G401.6 (cell line): ENCODE measurements at regions not wholly inside any gene's neighbourhood (a gene's known extent, or its start where the extent isn't known, plus 50 kb on each side); places are given as distances from the start of the nearest gene placed in this dataset.
"Not testable (repeated sequence)": the region's sequence is repeated elsewhere in the genome, so short reads cannot be mapped to it uniquely, and the experiment has no call there.

Experiments
- FAIRE-seq: peaks from 2 replicates; lab custom pipeline; 2012; peaks lifted over from hg19 to GRCh38; lab: Jason Lieb, UNC

DNA sequence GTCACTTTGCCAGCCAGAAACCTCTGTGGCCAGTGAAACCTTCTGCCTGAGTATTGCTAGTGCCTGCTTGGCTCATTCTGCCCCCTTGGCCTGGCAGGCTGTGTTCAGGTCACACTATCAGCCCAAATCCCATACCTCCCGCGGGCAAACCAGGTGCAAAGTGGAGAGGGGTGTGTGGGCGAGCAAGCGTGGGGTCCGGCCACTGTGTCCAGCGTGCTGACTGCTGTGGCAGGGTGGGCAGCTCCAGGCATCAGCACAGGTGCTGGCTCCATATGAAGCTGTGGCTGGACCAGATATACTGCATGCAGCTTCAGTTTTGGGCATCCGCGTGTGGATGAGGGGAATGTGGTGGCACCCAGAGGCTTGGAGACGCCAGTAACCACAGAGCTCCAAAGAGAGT, 576.5 kb upstream of the EDIL3 start:
- no peak for FAIRE-seq

DNA sequence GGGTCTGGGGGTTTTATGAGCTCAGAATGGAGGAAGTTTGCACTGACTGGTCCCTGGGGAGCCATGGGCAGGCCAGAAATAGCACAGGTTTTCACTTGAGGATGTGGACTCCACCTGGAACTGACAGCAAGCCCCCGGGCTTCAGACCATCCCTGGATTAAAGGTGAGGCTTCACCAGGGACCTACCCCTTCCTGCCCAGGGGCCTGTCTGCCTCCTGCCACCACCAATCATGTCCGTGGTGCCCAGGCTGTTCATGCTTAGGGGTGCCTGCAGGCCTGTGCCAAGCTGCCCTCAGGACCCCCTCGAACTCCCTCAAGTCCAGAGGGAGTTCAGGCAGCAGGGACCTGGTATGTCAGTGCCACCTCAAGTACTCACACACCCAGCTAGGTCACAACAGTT, 577.2 kb upstream of the EDIL3 start:
- no peak for FAIRE-seq

DNA sequence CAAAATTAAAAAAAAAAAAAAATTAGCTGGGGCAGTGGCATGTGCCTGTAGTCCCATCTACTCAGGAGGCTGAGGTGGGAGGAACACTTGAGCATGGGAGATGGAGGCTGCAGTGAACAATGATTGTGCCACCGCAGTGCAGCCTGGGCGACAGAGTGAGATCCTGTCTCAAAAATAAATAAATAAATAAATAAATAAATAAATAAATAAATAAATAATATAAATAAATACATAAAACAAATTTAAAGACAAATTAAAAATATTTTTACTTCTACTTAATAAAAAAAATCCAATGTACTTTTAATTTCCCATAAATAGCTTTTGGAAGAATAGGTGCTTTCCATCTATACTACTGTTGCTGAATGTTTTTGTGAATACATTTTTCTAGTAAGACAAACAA, 598.4 kb upstream of the EDIL3 start:
- no peak for FAIRE-seq

DNA sequence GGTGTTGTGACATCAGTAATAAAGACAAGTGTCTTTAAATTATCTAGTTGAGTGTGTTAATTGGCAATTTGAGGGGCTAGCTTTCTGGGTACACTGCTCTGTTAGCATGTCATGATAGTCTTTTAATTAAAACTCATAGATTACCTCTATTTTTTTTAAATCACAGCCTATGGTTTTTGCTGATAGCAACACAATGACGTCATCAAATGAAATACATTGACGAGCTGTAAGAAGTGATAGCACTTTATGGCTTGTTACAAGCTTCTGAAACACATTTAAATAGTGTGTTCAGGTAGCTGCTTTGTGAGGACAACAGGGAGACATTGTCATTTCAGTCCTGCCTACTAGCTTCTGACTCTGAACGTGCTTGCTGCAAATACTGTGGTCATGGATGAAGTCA, 600.5 kb upstream of the EDIL3 start:
- FAIRE-seq, result no peak

DNA sequence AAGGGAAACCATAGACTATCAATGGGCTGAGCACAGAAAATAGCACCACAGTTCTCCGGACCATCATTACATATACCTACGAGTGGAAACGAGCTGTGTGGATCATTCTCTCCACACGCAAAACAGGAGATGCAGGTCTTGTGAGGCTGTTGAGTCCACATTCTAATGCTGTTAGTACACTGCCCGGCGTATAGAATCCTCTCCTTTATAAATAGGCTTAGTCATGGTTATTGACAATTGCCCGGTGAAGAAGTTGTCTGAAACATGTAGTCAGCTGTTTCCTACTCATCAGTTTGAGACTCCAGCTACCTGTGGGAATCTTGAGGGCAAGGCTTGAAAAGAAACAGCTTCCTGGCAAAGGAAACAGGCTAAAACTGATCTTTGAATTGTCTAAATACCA, 602.0 kb upstream of the EDIL3 start:
- FAIRE-seq, result no peak

DNA sequence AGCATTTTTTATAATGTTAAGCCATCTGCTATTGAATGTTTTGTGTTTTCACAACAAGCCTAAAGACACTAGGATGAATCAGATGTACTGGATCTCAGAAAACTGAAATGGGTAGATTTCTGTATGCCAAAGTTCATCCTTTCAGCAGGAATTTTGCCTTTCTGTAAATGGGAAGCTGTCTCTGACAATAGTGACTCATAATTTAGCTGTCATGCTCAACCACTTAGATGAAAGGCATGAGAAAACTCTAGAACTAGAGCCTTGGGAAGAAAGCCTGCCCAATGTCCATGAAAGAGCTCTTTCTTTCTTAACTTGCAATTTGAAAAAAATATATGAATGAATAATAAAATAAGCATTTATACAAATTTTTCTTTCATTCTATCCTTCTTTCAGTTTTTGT, 616.0 kb upstream of the EDIL3 start:
- no peak for FAIRE-seq

DNA sequence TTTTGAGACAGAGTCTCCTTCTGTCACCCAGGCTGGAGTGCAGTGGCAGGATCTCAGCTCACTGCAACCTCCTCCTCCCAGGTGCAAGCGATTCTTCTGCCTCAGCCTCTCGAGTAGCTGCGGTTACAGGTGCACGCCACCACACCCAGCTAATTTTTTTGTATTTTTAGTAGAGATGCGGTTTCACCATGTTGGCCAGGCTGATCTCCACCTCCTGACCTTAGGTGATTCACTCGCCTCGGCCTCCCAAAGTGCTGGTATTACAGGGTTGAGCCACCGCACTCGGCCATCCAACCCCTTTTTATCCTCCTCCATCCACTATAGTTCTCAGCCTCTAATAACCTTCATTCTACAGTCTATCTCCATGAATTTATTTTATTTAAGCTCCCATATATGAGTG, 617.3 kb upstream of the EDIL3 start:
- FAIRE-seq, result not testable (repeated sequence)

DNA sequence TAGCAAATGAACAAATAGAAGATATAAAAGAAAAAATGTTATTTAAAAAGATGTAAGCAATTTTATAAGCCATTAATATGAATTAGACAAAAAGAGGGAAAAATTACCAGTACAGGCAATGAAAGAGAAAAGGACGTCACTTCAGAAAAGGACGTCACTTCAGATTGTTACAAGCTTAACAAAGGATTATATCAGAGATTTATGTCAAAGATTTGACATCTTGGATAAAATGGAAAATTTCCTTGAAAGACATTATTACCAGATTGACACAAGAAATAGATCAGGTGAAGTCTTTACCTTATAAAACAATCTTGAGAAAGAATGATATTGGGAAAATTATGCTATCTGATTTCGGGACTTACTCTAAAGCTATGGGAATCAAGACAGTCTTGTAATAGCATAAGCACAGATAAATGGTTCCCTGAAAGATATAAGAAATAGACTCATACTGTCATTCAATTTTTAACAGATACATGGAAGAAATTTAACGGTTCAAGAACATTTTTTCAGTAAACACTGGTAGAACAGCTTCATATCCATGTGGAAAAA, 625.4 kb upstream of the EDIL3 start:
- FAIRE-seq, result no peak

DNA sequence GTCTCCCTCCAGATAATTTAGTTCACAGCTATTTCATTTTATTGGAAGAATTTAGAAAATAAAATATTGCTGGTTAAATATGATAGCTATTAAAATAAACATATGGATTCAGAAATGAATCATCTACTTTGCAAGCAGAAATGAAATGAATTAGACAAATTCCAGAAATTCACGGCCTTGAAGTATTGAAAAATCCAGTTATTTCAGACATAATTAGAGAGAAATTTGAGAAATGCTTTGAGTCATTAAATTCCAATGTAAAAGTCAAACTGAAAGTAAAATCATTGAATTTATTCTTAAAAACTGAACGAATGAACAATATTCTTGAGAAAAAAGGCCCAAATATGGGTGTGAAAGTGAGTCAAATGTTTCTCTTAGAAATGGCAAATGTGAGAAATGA, 632.6 kb upstream of the EDIL3 start:
- FAIRE-seq, result no peak

DNA sequence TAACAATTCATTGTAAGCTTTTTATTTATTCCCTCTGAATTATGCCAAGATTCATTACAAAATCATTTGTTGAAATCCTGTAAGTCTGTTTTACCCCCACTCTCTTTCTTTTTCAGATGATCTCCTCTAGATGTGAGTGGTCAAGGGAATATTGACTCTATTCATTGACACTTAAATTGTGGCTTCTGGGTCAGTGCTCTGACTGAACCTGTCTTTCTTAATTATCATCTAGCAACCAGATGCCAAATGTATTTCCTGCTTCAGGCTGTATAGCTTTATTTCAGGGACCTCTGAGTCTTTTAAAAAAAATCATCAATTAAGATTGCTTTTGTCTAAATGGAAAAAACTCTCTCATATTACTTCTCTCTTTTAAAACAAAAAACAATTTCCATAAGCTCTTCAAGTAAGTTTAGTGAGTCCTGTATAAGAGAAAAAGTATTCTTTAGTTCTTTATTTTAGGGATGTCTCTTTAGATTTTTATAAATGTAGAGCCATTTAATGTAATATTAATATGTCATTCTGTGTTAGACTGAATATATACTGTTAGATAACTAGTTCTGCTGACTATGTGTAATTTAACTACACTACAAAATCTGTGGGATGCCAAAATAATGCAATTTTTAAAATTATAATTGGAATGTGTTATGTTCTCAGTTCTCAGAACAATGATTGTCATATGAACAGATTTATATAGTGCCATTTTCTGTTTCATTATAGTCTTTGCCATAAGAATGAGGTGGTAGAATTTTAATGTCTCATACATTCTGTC, 645.8 kb upstream of the EDIL3 start:
- FAIRE-seq, result no peak

DNA sequence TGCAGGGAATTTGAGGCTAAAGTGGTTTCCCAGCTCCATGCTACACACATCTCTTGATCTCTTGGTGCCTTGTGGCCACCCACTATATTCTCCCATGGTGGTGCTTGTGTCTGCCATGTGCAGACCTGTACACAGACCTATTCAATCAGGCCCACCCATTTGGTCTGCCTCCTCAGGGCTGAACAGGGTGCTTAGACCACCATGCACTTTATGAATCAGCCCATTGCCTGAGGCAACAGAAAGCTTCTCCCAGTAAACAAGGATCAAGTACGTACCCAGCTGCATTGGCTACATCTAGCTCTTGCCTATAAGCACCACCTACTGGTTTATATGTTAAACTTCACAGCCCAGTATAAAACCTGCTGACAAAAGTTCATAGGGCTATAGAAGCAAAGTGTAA, 664.3 kb upstream of the EDIL3 start:
- FAIRE-seq, result no peak

DNA sequence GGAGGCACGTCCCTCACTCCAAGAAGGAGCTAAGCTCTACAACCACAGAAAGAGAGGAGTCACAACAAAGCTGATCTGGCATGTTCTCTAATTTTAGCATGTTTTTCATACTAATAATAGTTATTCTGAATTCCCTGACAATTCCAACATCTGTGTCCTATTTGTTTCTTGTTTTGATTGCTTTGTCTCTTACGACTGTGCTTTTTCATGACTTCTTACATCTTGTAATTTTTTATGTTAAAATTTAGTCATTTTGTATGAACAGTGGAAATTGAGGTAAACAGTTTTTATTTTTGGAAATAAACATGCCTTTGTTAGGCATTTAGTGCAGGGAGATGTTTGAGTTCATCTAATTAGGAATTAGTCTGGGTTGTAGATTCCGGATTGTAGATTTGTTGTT, 668.1 kb upstream of the EDIL3 start:
- no peak for FAIRE-seq

DNA sequence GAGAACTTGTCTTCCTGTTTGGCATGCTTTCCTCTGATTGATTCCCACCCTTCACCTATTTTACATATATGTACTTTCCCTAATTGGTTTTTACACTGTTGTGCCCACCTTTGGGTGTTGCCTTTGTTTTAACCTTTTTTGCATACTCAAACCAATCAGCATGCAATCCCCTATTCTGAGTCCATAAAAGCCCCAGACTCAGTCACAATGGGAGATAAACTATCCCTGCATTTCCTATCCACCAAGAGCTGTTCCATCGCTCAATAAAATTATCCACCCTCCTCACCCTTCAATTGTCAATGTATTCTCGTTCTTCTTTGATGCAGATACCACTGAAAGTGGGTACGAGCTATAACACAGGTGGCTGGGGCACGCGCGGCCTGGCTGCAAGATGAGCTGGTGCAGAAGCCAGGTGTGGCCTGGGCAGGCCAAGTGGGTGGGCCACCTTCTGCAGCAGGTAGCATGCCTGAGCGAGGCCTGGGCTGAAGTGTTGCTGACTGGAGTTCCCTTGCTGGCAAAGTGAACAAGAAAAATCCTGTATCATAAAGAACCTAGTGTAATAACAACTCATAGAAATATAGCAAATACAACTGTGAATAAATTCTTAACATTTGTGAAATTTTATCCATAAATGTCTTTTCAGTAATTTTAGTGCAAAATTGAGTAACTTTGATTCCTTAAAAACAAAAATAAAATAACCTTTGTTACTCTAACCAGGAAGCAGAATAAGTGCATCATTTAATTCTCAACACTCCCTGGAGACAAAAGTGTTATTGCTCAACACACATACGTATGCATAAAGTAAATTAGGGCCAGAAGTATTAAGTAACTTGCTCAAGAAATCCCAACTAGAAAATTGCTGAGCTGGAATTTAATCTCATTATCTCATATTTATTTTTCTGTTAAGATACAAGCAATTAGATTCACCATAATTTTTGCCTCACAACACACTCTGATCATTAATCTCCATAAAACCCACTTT, 685.3 kb upstream of the EDIL3 start:
- FAIRE-seq, result no peak

DNA sequence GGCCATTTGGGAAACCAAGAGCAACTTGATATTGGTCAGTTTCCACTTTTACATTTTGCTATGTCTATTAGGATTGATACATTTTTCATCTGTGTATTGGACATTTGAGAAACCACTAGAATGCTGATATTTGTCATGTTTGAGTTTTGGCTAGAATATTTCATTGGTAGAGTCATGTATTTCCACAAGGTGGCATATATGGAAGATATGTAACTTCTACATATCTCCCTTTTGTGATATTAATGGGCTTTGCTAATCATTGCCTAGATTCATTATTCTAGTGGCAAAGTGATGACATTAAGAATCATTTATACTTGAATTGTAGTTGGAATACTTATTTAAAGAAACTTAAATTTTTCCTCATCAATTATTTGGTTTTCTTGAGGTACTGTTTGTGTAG, 692.9 kb upstream of the EDIL3 start:
- FAIRE-seq, result no peak

DNA sequence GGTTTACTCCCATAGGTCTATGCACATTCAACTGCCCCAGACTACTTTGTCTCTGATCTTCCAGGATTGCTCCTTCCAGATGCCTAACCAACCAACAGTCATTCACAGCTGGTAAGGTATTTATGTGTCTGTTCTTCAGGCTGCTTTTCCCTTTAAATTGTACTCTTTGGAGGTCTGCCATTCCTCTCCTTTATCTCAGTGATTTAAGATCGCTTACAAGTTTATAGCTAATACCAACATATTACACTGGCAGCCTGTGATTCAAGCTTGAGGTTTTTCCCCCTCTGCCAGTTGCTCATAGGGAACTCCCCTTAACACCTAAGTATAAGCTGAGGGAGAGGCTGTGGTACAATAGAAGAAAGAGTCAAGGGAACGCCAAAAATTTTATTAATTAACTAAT, 711.7 kb upstream of the EDIL3 start:
- no peak for FAIRE-seq

DNA sequence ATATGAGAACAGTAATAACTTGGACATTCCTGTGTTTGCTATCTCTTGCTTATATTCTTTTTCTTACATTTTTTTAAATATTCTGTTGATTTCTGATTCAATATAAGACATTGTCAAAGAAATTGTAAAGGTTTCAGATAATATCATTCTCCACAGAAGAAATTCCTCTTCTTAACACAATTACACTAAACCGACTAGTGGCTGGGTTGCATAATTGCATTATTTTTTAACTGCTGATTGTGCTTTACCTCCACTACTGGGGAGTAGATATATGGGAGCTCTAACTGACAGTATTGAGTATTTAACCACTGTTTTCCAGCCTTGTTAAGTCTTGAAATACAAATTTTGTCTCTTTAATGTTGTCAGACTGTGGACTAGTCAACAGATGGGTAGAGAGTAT, 723.8 kb upstream of the EDIL3 start:
- no peak for FAIRE-seq

DNA sequence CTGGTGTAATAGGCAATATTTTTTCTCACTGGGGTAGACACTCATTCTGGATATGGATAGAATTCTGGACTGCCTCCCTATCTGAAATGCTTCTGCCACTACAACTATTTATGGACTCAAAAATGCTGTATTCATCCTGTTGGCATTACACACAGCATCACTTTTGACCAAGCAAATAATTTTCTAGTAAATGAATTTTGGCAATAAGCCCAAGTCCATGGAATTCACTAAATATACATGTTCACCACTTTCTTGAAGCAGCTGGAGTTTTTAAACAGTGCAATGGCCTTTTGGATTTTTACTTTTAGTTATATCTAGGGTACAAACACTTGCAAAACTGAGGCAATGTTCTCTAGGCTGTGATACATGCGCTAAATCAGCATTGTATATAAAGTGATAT, 724.9 kb upstream of the EDIL3 start:
- no peak for FAIRE-seq

DNA sequence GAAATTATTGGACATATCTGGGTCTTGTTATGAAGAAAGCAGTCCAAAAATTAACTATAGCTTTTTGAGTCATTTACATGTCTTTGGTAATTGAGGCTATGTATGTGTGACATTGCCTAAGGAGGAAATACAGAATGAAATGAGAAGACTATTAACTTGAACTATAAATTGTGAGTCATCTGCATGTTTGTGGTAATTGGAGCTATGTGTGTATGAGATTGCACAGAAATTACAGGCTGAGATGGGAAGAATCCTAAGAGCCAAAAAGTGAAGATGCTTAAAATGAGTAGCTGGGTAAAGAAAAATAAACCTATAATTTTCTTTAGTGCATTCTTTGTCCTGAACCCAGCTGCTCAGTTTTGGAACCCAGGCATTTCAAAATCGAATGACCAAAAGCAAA, 747.6 kb upstream of the EDIL3 start:
- no peak for FAIRE-seq

DNA sequence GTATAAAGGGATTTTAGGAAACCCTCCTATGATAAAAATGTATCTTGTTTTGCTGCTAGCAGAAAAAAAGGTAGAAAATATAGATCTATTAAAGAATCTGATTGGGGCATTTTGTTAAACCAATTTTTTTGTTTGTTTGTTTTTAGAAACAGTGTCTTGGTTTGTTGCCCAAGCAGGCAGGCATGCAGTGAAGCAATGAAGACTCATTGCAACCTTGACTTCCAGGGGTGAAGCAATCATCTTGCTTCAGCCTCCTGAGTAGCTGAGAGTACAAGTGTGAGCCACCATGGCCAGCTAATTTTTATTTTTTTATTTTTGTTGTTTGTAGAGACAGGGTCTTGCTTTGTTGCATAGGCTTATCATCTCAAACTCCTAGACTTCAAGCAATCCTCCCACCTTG, 755.8 kb upstream of the EDIL3 start:
- FAIRE-seq, result no peak

DNA sequence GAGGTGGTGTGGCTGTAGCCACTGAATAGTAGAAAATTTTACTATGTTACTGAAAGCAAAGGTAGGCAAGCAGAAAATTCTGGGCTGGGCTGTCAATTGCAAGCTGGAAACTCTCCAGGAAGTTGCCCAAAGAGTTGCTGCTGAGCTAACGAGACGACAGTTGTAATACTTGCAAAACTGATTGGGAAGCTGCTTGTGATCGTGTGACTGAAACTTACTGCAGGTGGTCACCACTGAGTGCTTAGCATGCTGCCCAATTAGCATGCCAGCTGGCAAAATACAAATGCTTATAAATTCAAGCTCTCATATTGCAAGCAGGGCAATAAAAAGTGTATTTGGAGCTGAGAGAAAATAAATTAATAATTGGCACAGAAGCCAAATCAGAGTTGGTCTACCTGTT, 758.5 kb upstream of the EDIL3 start:
- no peak for FAIRE-seq

DNA sequence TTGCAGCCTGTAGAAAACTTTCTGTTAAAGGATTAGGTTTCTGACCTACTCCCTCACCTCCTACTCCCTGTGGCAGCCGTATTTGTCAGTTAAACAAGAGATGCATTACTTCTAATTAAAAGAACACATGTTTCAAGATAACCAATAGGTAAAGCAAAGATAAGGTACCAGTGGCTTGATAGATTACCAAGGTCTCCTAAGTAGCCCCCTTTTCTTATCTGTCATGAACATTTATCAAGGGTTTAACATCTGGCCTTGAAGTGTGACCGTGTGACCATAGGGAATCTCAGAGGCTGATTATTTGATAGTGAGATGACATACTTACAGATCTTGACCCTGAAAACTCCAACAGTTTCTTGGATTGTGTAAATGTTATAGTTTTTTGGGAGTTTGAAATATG, 764.0 kb upstream of the EDIL3 start:
- no peak for FAIRE-seq

DNA sequence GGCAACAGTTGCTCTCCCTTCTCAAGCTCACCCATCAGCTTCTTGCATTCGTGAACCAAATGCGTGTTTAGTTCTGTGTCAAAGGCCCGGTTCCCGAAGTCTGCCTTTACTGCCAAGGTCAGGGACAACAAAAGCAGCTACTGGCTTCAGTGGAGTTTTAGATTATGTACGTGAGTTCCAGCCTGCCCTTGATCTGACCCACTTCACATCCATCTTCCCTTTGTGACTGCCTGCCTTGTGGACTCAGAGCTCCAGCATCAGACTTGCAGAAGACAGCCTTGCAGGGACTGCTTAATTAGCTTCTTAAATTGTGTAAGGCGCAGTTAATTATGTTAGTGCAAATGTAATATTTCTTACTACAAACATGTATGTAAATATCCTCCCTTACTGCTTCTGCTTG, 774.7 kb upstream of the EDIL3 start:
- no peak for FAIRE-seq

DNA sequence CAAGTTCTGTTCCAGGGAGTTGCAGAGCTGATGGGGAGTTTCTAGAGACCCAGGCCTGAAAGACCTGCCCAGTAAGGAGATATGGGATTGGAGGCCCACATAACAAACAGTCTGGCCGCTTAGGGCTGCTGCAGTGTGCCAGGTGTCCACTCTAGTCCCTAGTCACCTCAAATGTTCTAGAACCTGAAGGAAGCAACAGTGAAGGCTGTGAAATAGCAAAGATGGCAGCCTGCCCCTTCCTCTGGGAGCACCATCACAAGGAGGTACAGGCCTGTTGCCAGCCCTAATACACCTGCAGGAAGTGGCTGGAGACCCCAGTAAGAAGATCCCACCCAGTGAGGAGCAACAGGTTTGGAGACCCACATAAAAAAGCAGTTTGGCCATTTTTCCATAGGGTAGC, 783.8 kb upstream of the EDIL3 start:
- FAIRE-seq, result no peak
